ENCODE measurements at regions not wholly inside any gene's neighbourhood (a gene's known extent, or its start where the extent isn't known, plus 50 kb on each side); places are given as distances from the start of the nearest gene placed in this dataset.

- TF ChIP-seq POLR2A (IDR thresholded peaks at IDR 0.05; ENCODE audit: low read length) = no peak
- TF ChIP-seq GATA1 (IDR thresholded peaks at IDR 0.05; ENCODE audit: low read depth, low read length) = no peak
These were observed 237.0 kb downstream of the IDS start for GRCh38 chrX:149267878-149268813.
